ENCODE measurements at regions not wholly inside any gene's neighbourhood (a gene's known extent, or its start where the extent isn't known, plus 50 kb on each side); places are given as distances from the start of the nearest gene placed in this dataset.

- in situ Hi-C loops (cut with MboI): no loop called here
- H3K27ac ChIP-seq (ENCODE audit: control insufficient read depth, insufficient read depth): no peak overlapping the region
- WGBS (ENCODE audit: insufficient coverage, insufficient replicate concordance, low lambda C conversion rate, missing lambda C conversion rate): 53% methylated on average over 28 of the region's 29 CpGs
- no peaks in the 10 kb centered on the region for H3K9me3 ChIP-seq (replicated peaks; ENCODE audit: control insufficient read depth, insufficient read depth, low read length)
- H3K27me3 ChIP-seq (replicated peaks in 1 of 2; ENCODE audit: control insufficient read depth in 2 of 2, insufficient read depth in 2 of 2, low read length in 1 of 2): no peaks in the 10 kb centered on the region
- BruUV-seq (replicated peaks): no TSS peak
- TF ChIP-seq IRF5 (IDR thresholded peaks at IDR 0.05; ENCODE audit: borderline replicate concordance): no peak
- no peak for TF ChIP-seq PAX8 (IDR thresholded peaks at IDR 0.05)
- no peak overlapping the region for H3K4me2 ChIP-seq (ENCODE audit: control insufficient read depth, insufficient read depth)
- no peak for DNase-seq (ENCODE audit: low read depth, low spot score)
- no peaks in the 10 kb centered on the region for H4K20me1 ChIP-seq (ENCODE audit: control insufficient read depth, insufficient read depth)
- no peak for ATAC-seq
- CTCF ChIA-PET: no interaction called here
- H3K79me2 ChIP-seq (ENCODE audit: control insufficient read depth, insufficient read depth, low read length): no peaks in the 10 kb centered on the region
- SMC1A ChIA-PET (ENCODE audit: uncharacterized antibody, unreplicated experiment): no interaction called here
- no peak for FAIRE-seq
- RAD21 ChIA-PET (ENCODE audit: unreplicated experiment): no interaction called here
- intact Hi-C loops (cut with micrococcal nuclease; ENCODE audit: unreplicated experiment): no loop called here
- no peaks in the 10 kb centered on the region for H3K36me3 ChIP-seq (ENCODE audit: control insufficient read depth in 2 of 2, insufficient read depth in 2 of 2, low read length in 1 of 2)
- H3K4me3 ChIP-seq: no peak overlapping the region
- no peak overlapping the region for H3K9ac ChIP-seq (ENCODE audit: control insufficient read depth, insufficient read depth, low read length)
- no peaks in the 10 kb centered on the region for H3K4me1 ChIP-seq (ENCODE audit: control insufficient read depth, insufficient read depth, low read length)
- H2AFZ ChIP-seq (ENCODE audit: control insufficient read depth, low read depth, low read length): no peak overlapping the region
- POLR2A ChIA-PET: no interaction called here
These were observed 363.4 kb downstream of the C16orf95 start for GRCh38 chr16:86953631-86954391.

- in situ Hi-C loops (cut with MboI): no loop called here
These were observed 361.9 kb downstream of the C16orf95 start for GRCh38 chr16:86955136-86955855.

More at GRCh38 chr16:86955136-86955855, 361.9 kb downstream of the C16orf95 start:
- H3K27ac ChIP-seq (ENCODE audit: control insufficient read depth, insufficient read depth): no peak overlapping the region
- FAIRE-seq: no peak
- no peak for ATAC-seq
- no peak for DNase-seq (ENCODE audit: low read depth, low spot score)
- no peaks in the 10 kb centered on the region for H3K36me3 ChIP-seq (ENCODE audit: control insufficient read depth in 2 of 2, insufficient read depth in 2 of 2, low read length in 1 of 2)
- no peak overlapping the region for H3K4me3 ChIP-seq
- WGBS (ENCODE audit: insufficient coverage, insufficient replicate concordance, low lambda C conversion rate, missing lambda C conversion rate): 24% methylated on average over 13 of the region's 13 CpGs
- SMC1A ChIA-PET (ENCODE audit: uncharacterized antibody, unreplicated experiment): no interaction called here
- no peak overlapping the region for H2AFZ ChIP-seq (ENCODE audit: control insufficient read depth, low read depth, low read length)
- POLR2A ChIA-PET: no interaction called here
- no TSS peak for BruUV-seq (replicated peaks)
- no peaks in the 10 kb centered on the region for H3K27me3 ChIP-seq (replicated peaks in 1 of 2; ENCODE audit: control insufficient read depth in 2 of 2, insufficient read depth in 2 of 2, low read length in 1 of 2)
- intact Hi-C loops (cut with micrococcal nuclease; ENCODE audit: unreplicated experiment): no loop called here
- no peaks in the 10 kb centered on the region for H3K9me3 ChIP-seq (replicated peaks; ENCODE audit: control insufficient read depth, insufficient read depth, low read length)
- H3K79me2 ChIP-seq (ENCODE audit: control insufficient read depth, insufficient read depth, low read length): no peaks in the 10 kb centered on the region
- H3K4me2 ChIP-seq (ENCODE audit: control insufficient read depth, insufficient read depth): no peak overlapping the region
- CTCF ChIA-PET: no interaction called here
- no peak overlapping the region for H3K9ac ChIP-seq (ENCODE audit: control insufficient read depth, insufficient read depth, low read length)
- TF ChIP-seq ZBTB4 (CRISPR knock-in tag; IDR thresholded peaks at IDR 0.05) (no peak), ZNF384 (IDR thresholded peaks at IDR 0.05; ENCODE audit: borderline replicate concordance, low read depth, low read length) (no peak), IKZF1 (conservative IDR thresholded peaks at IDR 0.05) (no peak), EP300 (IDR thresholded peaks at IDR 0.05; ENCODE audit: borderline replicate concordance in 1 of 2, control insufficient read depth in 1 of 2, low read depth in 2 of 2, low read length in 2 of 2) (no peak), YBX1 (IDR thresholded peaks at IDR 0.05) (no peak), SUPT20H (IDR thresholded peaks at IDR 0.05; ENCODE audit: borderline replicate concordance, control insufficient read depth, low read depth, low read length) (no peak), BHLHE40 (IDR thresholded peaks at IDR 0.05; ENCODE audit: borderline replicate concordance in 1 of 2, low read depth in 2 of 2, low read length in 1 of 2) (no peak)
- RAD21 ChIA-PET (ENCODE audit: unreplicated experiment): no interaction called here
- H3K4me1 ChIP-seq (ENCODE audit: control insufficient read depth, insufficient read depth, low read length): no peaks in the 10 kb centered on the region
- no peaks in the 10 kb centered on the region for H4K20me1 ChIP-seq (ENCODE audit: control insufficient read depth, insufficient read depth)
